ENCODE measurements at regions not wholly inside any gene's neighbourhood (a gene's known extent, or its start where the extent isn't known, plus 50 kb on each side); places are given as distances from the start of the nearest gene placed in this dataset.

DNA sequence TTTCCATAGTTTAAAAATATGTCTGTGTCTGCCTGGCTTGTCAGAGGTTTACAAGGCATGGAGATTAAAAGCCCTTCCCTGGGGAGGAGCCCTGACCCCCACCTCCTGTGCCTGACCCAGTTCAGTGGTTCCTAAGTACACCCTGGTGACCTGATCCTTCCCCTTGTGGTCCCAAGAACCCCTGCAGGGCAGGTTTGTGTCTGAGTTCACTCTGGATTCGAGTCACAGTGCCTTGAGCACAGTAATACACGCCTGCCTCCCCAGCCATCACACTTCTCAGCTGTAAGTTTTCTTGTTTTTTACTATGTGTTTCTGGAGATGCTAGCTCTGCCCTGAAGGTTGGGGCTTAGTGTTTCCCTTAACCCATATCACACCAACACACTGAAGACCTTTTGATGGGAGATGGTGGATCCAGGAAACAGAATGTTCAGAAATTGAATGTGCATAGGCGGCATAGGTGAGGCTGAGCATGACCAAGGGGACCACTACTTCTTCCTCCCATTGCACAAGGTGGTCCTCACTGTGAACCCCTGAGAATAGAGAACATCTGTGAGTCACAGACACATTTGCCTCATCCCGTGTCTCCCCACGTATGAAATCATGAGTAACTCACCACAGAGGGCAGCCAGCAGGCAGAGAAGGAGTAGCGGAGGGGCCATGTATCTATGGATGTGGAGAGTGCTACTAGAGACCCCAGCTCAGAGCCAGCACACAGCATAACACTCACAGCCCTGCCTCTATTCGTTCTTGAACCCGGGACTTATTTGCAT lies 962.9 kb downstream of the TMEM121 start:
- TF ChIP-seq, protein P1, sequence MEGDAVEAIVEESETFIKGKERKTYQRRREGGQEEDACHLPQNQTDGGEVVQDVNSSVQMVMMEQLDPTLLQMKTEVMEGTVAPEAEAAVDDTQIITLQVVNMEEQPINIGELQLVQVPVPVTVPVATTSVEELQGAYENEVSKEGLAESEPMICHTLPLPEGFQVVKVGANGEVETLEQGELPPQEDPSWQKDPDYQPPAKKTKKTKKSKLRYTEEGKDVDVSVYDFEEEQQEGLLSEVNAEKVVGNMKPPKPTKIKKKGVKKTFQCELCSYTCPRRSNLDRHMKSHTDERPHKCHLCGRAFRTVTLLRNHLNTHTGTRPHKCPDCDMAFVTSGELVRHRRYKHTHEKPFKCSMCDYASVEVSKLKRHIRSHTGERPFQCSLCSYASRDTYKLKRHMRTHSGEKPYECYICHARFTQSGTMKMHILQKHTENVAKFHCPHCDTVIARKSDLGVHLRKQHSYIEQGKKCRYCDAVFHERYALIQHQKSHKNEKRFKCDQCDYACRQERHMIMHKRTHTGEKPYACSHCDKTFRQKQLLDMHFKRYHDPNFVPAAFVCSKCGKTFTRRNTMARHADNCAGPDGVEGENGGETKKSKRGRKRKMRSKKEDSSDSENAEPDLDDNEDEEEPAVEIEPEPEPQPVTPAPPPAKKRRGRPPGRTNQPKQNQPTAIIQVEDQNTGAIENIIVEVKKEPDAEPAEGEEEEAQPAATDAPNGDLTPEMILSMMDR (IDR thresholded peaks at IDR 0.05; ENCODE audit: insufficient read depth, low read depth, low read length), result no peak
- TF ChIP-seq EZH2 (IDR thresholded peaks at IDR 0.05; ENCODE audit: insufficient read depth, low read length), result no peak
